IMR-90 (cell line): ENCODE measurements at regions not wholly inside any gene's neighbourhood (a gene's known extent, or its start where the extent isn't known, plus 50 kb on each side); places are given as distances from the start of the nearest gene placed in this dataset.

ENCODE experiments used
- ATAC-seq: fragments of 200-7000 bp; cut with Tn5 transposase; 2 replicates; pipeline ENCODE4 v1.9.1; 2020; ENCODE audit warnings: low read depth, mild to moderate bottlenecking, moderate library complexity
- BruUV-seq: library from RNA; stranded (reverse); fragments of 400-500 nt; replicated peaks from 2 replicates; lab custom pipeline; 2021; lab: Mats Ljungman, UMichigan
- CTCF ChIA-PET: fragments of 300-600 bp; formaldehyde crosslinking; extraction: SDS; loops from one replicate; lab custom pipeline; 2021; ENCODE audit warnings: antibody characterized with exemption; lab: Yijun Ruan, JAX
- POLR2A ChIA-PET: fragments of 300-600 bp; sonication (Branson Sonifier 250); formaldehyde crosslinking; loops from one replicate; lab custom pipeline; 2022; ENCODE audit warnings: antibody characterized with exemption; ENCODE audit not compliant: unreplicated experiment; lab: Charles Lee
- DNase-seq: peaks from one replicate; pipeline ENCODE4 v3.0.0; 2013
- H2AFZ ChIP-seq: replicated peaks from 2 replicates; pipeline ENCODE3; 2013; ENCODE audit warnings: low read length, mild to moderate bottlenecking; ENCODE audit not compliant: poor library complexity
- H2AK5ac ChIP-seq: 2 replicates; pipeline ENCODE4 v1.6.1; 2013; ENCODE audit warnings: low read depth, low read length, inconsistent platforms
- H2AK9ac ChIP-seq: replicated peaks from 2 replicates; pipeline ENCODE3; 2013; ENCODE audit warnings: mild to moderate bottlenecking, low read depth, low read length, moderate library complexity; ENCODE audit not compliant: poor library complexity
- H2BK120ac ChIP-seq: 2 replicates; pipeline ENCODE4 v1.6.1; 2013; ENCODE audit warnings: low read depth, low read length, inconsistent platforms
- H2BK15ac ChIP-seq: 3 replicates; pipeline ENCODE4 v1.6.1; 2013; ENCODE audit warnings: low read depth, low read length, inconsistent platforms
- H2BK20ac ChIP-seq: 2 replicates; pipeline ENCODE4 v1.6.1; 2013; ENCODE audit warnings: low read depth, mild to moderate bottlenecking, inconsistent platforms, low read length, moderate library complexity
- H2BK5ac ChIP-seq: 2 replicates; pipeline ENCODE4 v1.6.1; 2013; ENCODE audit warnings: mild to moderate bottlenecking, low read depth, low read length, inconsistent platforms; ENCODE audit not compliant: poor library complexity, severe bottlenecking
- H3K14ac ChIP-seq: replicated peaks from 2 replicates; pipeline ENCODE4 v1.6.1; 2013; ENCODE audit warnings: low read depth, low read length, inconsistent platforms
- H3K18ac ChIP-seq: 2 replicates; pipeline ENCODE4 v1.6.1; 2013; ENCODE audit warnings: low read depth, low read length, control low read depth
- H3K23ac ChIP-seq: 2 replicates; pipeline ENCODE4 v1.6.1; 2013; ENCODE audit warnings: low read depth, low read length, inconsistent platforms
- H3K27ac ChIP-seq: 2 replicates; pipeline ENCODE4 v1.5.1; 2013; ENCODE audit warnings: mild to moderate bottlenecking, control low read depth, low read length; ENCODE audit not compliant: insufficient read depth
- H3K27me3 ChIP-seq: 2 replicates; pipeline ENCODE4 v1.6.1; 2013; ENCODE audit warnings: low read length; ENCODE audit not compliant: control insufficient read depth, insufficient read depth
- H3K36me3 ChIP-seq: 2 replicates; pipeline ENCODE4 v1.6.1; 2013; ENCODE audit warnings: low read length, mixed read lengths; ENCODE audit not compliant: control insufficient read depth, insufficient read depth
- H3K4ac ChIP-seq: 2 replicates; pipeline ENCODE4 v1.6.1; 2013; ENCODE audit warnings: low read depth, low read length, inconsistent platforms
- H3K4me1 ChIP-seq: 2 replicates; pipeline ENCODE4 v1.6.1; 2013; ENCODE audit warnings: low read length, mixed read lengths; ENCODE audit not compliant: control insufficient read depth, insufficient read depth
- H3K4me2 ChIP-seq: 2 replicates; pipeline ENCODE4 v1.6.1; 2013; ENCODE audit warnings: low read depth, mild to moderate bottlenecking, control low read depth, low read length, moderate library complexity
- H3K4me3 ChIP-seq: 2 replicates; pipeline ENCODE4 v1.5.1; 2013; ENCODE audit warnings: low read depth, mild to moderate bottlenecking, control low read depth, low read length, moderate library complexity; ENCODE audit not compliant: insufficient read depth
- H3K56ac ChIP-seq: 2 replicates; pipeline ENCODE4 v1.6.1; 2013; ENCODE audit warnings: low read length, inconsistent platforms; ENCODE audit not compliant: insufficient read depth; ENCODE audit errors: extremely low read depth
- H3K79me1 ChIP-seq, 2 experiments: 2 replicates each; pipeline ENCODE4 v1.6.1; 2013; ENCODE audit warnings: low read length in 2 of 2, inconsistent platforms in 1 of 2, low read depth in 1 of 2
- H3K9ac ChIP-seq: 2 replicates; pipeline ENCODE4 v1.6.1; 2013; ENCODE audit warnings: low read depth, low read length, control low read depth
- H3K9me1 ChIP-seq: 2 replicates; pipeline ENCODE4 v1.6.1; 2013; ENCODE audit warnings: low read length, inconsistent platforms; ENCODE audit not compliant: insufficient read depth
- H3K9me3 ChIP-seq: 2 replicates; pipeline ENCODE4 v1.6.1; 2013; ENCODE audit warnings: low read length; ENCODE audit not compliant: control insufficient read depth, insufficient read depth
- H4K20me1 ChIP-seq: 2 replicates; pipeline ENCODE4 v1.6.1; 2013; ENCODE audit warnings: low read length, inconsistent platforms; ENCODE audit not compliant: insufficient read depth
- H4K5ac ChIP-seq: 2 replicates; pipeline ENCODE4 v1.6.1; 2013; ENCODE audit warnings: mild to moderate bottlenecking, low read depth, low read length, control low read depth
- H4K8ac ChIP-seq, 2 experiments: 2 replicates each; pipeline ENCODE4 v1.6.1; 2013; ENCODE audit warnings: low read depth in 2 of 2, low read length in 2 of 2, control low read depth in 1 of 2, inconsistent platforms in 1 of 2
- H4K91ac ChIP-seq: 2 replicates; pipeline ENCODE4 v1.6.1; 2013; ENCODE audit warnings: low read depth, low read length, inconsistent platforms; ENCODE audit not compliant: insufficient read depth
- RCOR1 ChIP-seq: IDR thresholded peaks from 2 replicates; pipeline ENCODE4 v1.6.1; 2012; ENCODE audit warnings: mild to moderate bottlenecking, low read length, improper control_type of control experiment; ENCODE audit not compliant: insufficient replicate concordance
- WGBS, 2 experiments: methylation state at CpG; one replicate each; pipeline versions ENCODE4 v1.1.5 to v1.1.7; 2013; ENCODE audit warnings: missing lambda C conversion rate in 2 of 2; ENCODE audit not compliant: insufficient read length in 1 of 2; ENCODE audit errors: extremely low coverage in 2 of 2; 5-methylcytosine and 5-hydroxymethylcytosine counted together
- dilution Hi-C: fragments of 300-500 bp; cut with HindIII; formaldehyde crosslinking; loops from one replicate; pipeline ENCODE4 v1.14.3; 2018; ENCODE audit warnings: low sequenced_read_pairs; ENCODE audit not compliant: unreplicated experiment
- in situ Hi-C: fragments of 300-500 bp; cut with MboI; formaldehyde crosslinking; loops from 3 replicates; pipeline ENCODE4 v1.14.3; 2019; ENCODE audit warnings: low sequenced_read_pairs, inconsistent platforms, mixed read lengths
- intact Hi-C: fragments of 100-400 bp; cut with micrococcal nuclease; formaldehyde crosslinking; loops from 2 replicates; pipeline ENCODE4 v1.10.0; 2022

DNA sequence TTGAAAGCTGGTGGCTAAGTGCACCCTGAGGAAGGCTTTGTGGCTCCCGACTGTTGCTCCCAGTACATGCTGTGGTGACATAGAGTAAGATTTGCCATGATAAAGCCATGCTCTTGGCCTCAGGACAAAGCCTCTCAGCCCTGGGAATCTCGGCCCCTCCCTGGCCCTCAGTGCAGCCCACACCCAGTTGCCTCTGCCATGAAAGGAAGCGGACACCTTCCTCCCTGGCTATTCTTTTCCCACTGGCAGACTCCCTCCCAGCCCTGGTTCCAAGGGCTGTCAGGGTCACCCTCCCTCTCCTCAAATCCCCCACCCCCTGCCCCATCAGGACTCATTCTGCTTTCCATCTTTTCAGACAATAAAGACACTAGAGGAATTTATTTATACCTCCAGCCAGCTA is 119.8 kb upstream of the NEO1 start:
- no peaks in the 10 kb centered on the region for H3K79me1 ChIP-seq
- no peak overlapping the region for H3K56ac ChIP-seq
- ChIA-PET POLR2A (no interaction called here), CTCF (no interaction called here)
- no peak overlapping the region for H3K14ac ChIP-seq
- H4K5ac ChIP-seq = no peak overlapping the region
- H4K91ac ChIP-seq = no peak overlapping the region
- H3K27me3 ChIP-seq = no peaks in the 10 kb centered on the region
- no peak overlapping the region for H4K8ac ChIP-seq
- no peak for TF ChIP-seq RCOR1
- no peaks in the 10 kb centered on the region for H3K36me3 ChIP-seq
- H3K9me1 ChIP-seq = no peaks in the 10 kb centered on the region; the same call in 1 of the 2 replicates
- H2BK120ac ChIP-seq = no peak overlapping the region
- H2BK20ac ChIP-seq = no peak overlapping the region
- peaks cover 6% of the 10 kb centered on the region for H3K4me1 ChIP-seq
- H3K9ac ChIP-seq = no peak overlapping the region
- H4K20me1 ChIP-seq = no peaks in the 10 kb centered on the region
- no peak overlapping the region for H2BK15ac ChIP-seq
- no peak overlapping the region for H3K18ac ChIP-seq
- DNase-seq (no peak), ATAC-seq (no peak)
- no peak overlapping the region for H3K27ac ChIP-seq
- dilution Hi-C loops = no loop called here
- peak overlapping the region; percentile 18 for H2AK9ac ChIP-seq
- H3K4me3 ChIP-seq = no peak overlapping the region
- no peak overlapping the region for H2AK5ac ChIP-seq
- H3K23ac ChIP-seq = no peak overlapping the region
- H2AFZ ChIP-seq = peak overlapping the region; percentile 56
- no peaks in the 10 kb centered on the region for H3K9me3 ChIP-seq
- no peak overlapping the region; the same call in 1 of the 2 replicates for H3K4ac ChIP-seq
- in situ Hi-C loops = no loop called here
- no CpG with 5 or more reads among the region's 3 CpGs for WGBS, 2 experiments
- no peak overlapping the region for H2BK5ac ChIP-seq
- no peak overlapping the region for H3K4me2 ChIP-seq
- no TSS peak for BruUV-seq
- intact Hi-C loops = no loop called here
